ENCODE measurements at regions not wholly inside any gene's neighbourhood (a gene's known extent, or its start where the extent isn't known, plus 50 kb on each side); places are given as distances from the start of the nearest gene placed in this dataset.

DNA sequence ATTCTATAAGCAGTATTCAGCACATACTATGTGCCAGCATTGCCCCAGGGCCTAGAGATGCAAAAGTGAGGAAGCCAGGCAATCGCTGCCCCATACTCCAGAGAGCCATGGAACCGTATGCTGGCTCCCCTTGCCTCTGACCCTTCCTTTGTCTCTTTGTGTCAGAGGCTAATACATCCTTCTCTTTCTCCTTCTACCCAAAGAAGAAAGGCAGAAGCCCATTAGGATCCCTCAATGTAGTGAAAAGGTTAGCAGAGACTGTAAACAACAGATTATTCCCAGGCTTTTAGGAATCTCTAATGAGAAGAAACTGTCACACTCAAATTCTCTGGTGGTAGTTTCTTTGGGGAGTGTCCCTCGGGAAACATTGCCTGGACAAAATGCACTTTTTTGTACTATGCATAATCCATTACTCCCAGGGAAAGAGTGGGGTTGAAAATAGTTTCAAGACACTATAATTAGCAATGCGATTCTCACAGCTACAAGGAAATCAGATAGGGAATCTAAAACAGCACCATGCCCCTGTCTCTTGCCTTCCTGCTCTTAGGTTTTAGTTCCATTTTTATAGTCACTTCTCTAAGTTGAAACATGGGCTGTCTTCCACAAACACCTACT lies 325.2 kb upstream of the CNR1 start:
- H3K27me3 Mint-ChIP-seq = no peaks in the 10 kb centered on the region
- H3K36me3 Mint-ChIP-seq (ENCODE audit: low read depth) = no peaks in the 10 kb centered on the region
- H3K9me3 Mint-ChIP-seq = no peaks in the 10 kb centered on the region
- no peak overlapping the region for H3K4me3 Mint-ChIP-seq
- H3K4me1 Mint-ChIP-seq (ENCODE audit: low read depth) = peaks cover 14% of the 10 kb centered on the region
- intact Hi-C loops (cut with micrococcal nuclease) = no loop called here
- H3K27ac Mint-ChIP-seq = no peak overlapping the region

GRCh38 chr6:88490908-88491264 lies 324.7 kb upstream of the CNR1 start:
- Mint-ChIP-seq H3K36me3 (ENCODE audit: low read depth) (no peaks in the 10 kb centered on the region), H3K27me3 (no peaks in the 10 kb centered on the region), H3K27ac (no peak overlapping the region), H3K9me3 (no peaks in the 10 kb centered on the region), H3K4me3 (no peak overlapping the region), H3K4me1 (ENCODE audit: low read depth) (peaks cover 14% of the 10 kb centered on the region)
- intact Hi-C loops (cut with micrococcal nuclease) = no loop called here

GRCh38 chr6:88490195-88490907 lies 324.2 kb upstream of the CNR1 start:
- H3K9me3 Mint-ChIP-seq = no peaks in the 10 kb centered on the region
- no peaks in the 10 kb centered on the region for H3K27me3 Mint-ChIP-seq
- no peak overlapping the region for H3K27ac Mint-ChIP-seq
- no peaks in the 10 kb centered on the region for H3K36me3 Mint-ChIP-seq (ENCODE audit: low read depth)
- peaks cover 14% of the 10 kb centered on the region for H3K4me1 Mint-ChIP-seq (ENCODE audit: low read depth)
- H3K4me3 Mint-ChIP-seq = no peak overlapping the region
- intact Hi-C loops (cut with micrococcal nuclease) = no loop called here

DNA sequence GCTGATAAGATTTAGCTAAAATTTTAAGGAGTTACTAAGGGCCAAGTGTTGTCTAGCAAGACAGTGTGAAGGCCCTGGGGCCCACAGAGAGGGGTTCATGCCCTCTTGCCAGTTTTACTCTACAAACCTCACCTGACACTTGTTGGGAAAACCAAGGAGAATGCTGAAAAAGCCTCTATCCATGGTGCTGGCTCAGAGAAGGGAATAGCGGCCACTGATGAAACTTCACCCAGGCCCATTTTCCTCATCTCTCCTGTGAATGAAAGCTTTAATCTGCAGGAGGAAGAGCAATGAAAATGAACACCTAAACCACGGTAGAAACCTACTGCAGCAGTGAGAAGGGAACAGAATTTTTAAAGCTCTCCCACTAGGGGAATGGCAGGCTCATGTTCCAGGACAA lies 317.3 kb upstream of the CNR1 start:
- Mint-ChIP-seq H3K9me3 (peaks cover 28% of the 10 kb centered on the region), H3K4me3 (no peak overlapping the region), H3K27me3 (no peaks in the 10 kb centered on the region), H3K4me1 (ENCODE audit: low read depth) (no peaks in the 10 kb centered on the region), H3K27ac (no peak overlapping the region), H3K36me3 (ENCODE audit: low read depth) (no peaks in the 10 kb centered on the region)
- intact Hi-C loops (cut with micrococcal nuclease) = no loop called here

GRCh38 chr6:88482465-88482864 lies 316.3 kb upstream of the CNR1 start:
- H3K4me3 Mint-ChIP-seq = no peak overlapping the region
- H3K27ac Mint-ChIP-seq = no peak overlapping the region
- H3K36me3 Mint-ChIP-seq (ENCODE audit: low read depth) = no peaks in the 10 kb centered on the region
- H3K9me3 Mint-ChIP-seq = peaks cover 28% of the 10 kb centered on the region
- no peaks in the 10 kb centered on the region for H3K27me3 Mint-ChIP-seq
- intact Hi-C loops (cut with micrococcal nuclease) = no loop called here
- no peaks in the 10 kb centered on the region for H3K4me1 Mint-ChIP-seq (ENCODE audit: low read depth)

DNA sequence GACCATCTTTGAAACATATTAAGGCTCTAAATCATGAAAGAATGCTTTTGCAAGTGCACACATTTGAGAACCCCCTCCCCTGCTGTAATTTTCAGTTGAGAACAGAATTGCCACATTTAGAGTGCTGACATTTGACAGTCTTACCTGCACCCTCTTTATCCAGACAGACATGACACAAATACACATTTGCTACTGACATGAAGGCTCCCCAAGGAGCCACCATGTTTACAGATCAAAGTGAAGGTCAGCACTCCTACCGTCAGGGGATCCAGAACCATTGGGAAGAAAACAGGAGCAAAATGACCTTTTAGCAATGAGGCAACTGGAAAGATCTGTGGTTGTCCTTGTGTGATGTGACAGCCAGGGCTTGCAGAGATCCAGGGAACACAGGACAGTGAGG lies 315.4 kb upstream of the CNR1 start:
- Mint-ChIP-seq H3K9me3 (peaks cover 28% of the 10 kb centered on the region), H3K27me3 (no peaks in the 10 kb centered on the region), H3K36me3 (ENCODE audit: low read depth) (no peaks in the 10 kb centered on the region), H3K4me1 (ENCODE audit: low read depth) (no peaks in the 10 kb centered on the region), H3K27ac (no peak overlapping the region), H3K4me3 (no peak overlapping the region)
- intact Hi-C loops (cut with micrococcal nuclease) = no loop called here

- H3K36me3 Mint-ChIP-seq (ENCODE audit: low read depth) = no peaks in the 10 kb centered on the region
- peaks cover 28% of the 10 kb centered on the region for H3K9me3 Mint-ChIP-seq
- H3K4me1 Mint-ChIP-seq (ENCODE audit: low read depth) = no peaks in the 10 kb centered on the region
- H3K4me3 Mint-ChIP-seq = no peak overlapping the region
- intact Hi-C loops (cut with micrococcal nuclease) = no loop called here
- no peak overlapping the region for H3K27ac Mint-ChIP-seq
- no peaks in the 10 kb centered on the region for H3K27me3 Mint-ChIP-seq
Observed at GRCh38 chr6:88480816-88481215, 314.7 kb upstream of the CNR1 start.

GRCh38 chr6:88477413-88477812 lies 311.3 kb upstream of the CNR1 start:
- Mint-ChIP-seq H3K27ac (no peak overlapping the region), H3K4me3 (no peak overlapping the region), H3K9me3 (peaks cover 10% of the 10 kb centered on the region), H3K27me3 (peaks cover 3% of the 10 kb centered on the region), H3K4me1 (ENCODE audit: low read depth) (no peaks in the 10 kb centered on the region), H3K36me3 (ENCODE audit: low read depth) (no peaks in the 10 kb centered on the region)
- intact Hi-C loops (cut with micrococcal nuclease) = no loop called here

- Mint-ChIP-seq H3K27ac (no peak overlapping the region), H3K36me3 (ENCODE audit: low read depth) (no peaks in the 10 kb centered on the region), H3K9me3 (peaks cover 10% of the 10 kb centered on the region), H3K4me3 (no peak overlapping the region), H3K4me1 (ENCODE audit: low read depth) (no peaks in the 10 kb centered on the region), H3K27me3 (peaks cover 3% of the 10 kb centered on the region)
- intact Hi-C loops (cut with micrococcal nuclease) = no loop called here
Observed at GRCh38 chr6:88476388-88476787, 310.2 kb upstream of the CNR1 start.

DNA sequence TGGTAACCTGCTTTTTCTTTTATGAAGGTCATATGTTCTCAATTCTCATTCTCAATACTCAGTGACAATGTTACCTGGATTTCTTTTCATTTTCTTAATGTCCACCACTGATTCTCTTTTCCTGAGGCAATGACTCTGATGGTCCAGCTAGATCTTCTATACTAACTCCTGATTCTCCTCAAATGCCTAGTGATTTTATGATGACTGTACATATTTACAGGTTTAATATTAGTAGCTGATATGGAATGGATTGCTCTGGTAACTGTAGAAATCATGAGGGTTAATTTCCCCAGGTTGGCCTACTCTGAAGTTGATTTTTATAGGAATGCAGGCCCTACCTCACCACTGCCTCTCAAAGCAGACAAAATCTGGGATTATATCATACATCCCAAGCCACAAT lies 308.6 kb upstream of the CNR1 start:
- intact Hi-C loops (cut with micrococcal nuclease) = no loop called here
- Mint-ChIP-seq H3K27ac (no peak overlapping the region), H3K36me3 (ENCODE audit: low read depth) (no peaks in the 10 kb centered on the region), H3K9me3 (peaks cover 2% of the 10 kb centered on the region), H3K4me3 (no peak overlapping the region), H3K27me3 (peaks cover 3% of the 10 kb centered on the region), H3K4me1 (ENCODE audit: low read depth) (no peaks in the 10 kb centered on the region)

GRCh38 chr6:88473589-88473988 lies 307.4 kb upstream of the CNR1 start:
- H3K4me1 Mint-ChIP-seq (ENCODE audit: low read depth) = no peaks in the 10 kb centered on the region
- H3K36me3 Mint-ChIP-seq (ENCODE audit: low read depth) = no peaks in the 10 kb centered on the region
- no peaks in the 10 kb centered on the region for H3K9me3 Mint-ChIP-seq
- peaks cover 3% of the 10 kb centered on the region for H3K27me3 Mint-ChIP-seq
- intact Hi-C loops (cut with micrococcal nuclease) = no loop called here
- no peak overlapping the region for H3K27ac Mint-ChIP-seq
- no peak overlapping the region for H3K4me3 Mint-ChIP-seq

DNA sequence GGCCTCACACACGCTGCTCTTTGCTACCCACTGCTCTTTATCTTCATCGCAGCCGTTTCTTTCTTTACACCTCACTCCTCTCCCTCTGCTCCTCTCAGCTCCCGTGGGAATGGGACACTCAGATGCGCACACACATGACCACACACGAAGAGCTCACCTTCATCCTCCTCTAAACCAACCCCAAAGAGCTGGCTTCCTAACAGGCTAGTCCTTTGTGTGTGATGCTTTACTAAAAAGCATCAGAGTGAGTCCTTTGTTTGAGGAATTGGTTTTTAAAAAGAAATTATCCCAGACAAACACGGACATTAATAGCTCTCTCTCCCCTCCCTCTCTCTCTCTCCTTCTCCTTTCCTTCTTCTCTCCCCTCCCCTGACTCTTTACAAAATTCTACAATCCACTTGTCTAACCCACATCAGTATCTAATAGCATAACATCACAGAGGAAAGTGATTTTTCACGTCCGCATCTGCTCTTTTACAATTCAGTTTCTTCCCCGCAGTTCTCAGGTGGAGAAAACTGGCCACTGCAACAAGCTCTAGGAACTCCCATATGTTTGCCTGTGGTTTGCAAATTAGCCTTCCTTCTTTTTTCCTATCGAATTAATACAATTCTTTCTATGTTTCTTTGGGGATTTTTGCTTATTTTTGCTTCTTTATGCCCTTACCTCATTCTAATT lies 306.8 kb upstream of the CNR1 start:
- H3K9me3 Mint-ChIP-seq = no peaks in the 10 kb centered on the region
- peaks cover 3% of the 10 kb centered on the region for H3K27me3 Mint-ChIP-seq
- H3K27ac Mint-ChIP-seq = no peak overlapping the region
- intact Hi-C loops (cut with micrococcal nuclease) = no loop called here
- H3K36me3 Mint-ChIP-seq (ENCODE audit: low read depth) = no peaks in the 10 kb centered on the region
- no peaks in the 10 kb centered on the region for H3K4me1 Mint-ChIP-seq (ENCODE audit: low read depth)
- no peak overlapping the region for H3K4me3 Mint-ChIP-seq

- intact Hi-C loops (cut with micrococcal nuclease) = no loop called here
- H3K9me3 Mint-ChIP-seq = no peaks in the 10 kb centered on the region
- no peak overlapping the region for H3K27ac Mint-ChIP-seq
- H3K36me3 Mint-ChIP-seq (ENCODE audit: low read depth) = no peaks in the 10 kb centered on the region
- H3K4me1 Mint-ChIP-seq (ENCODE audit: low read depth) = no peaks in the 10 kb centered on the region
- H3K27me3 Mint-ChIP-seq = no peaks in the 10 kb centered on the region
- no peak overlapping the region for H3K4me3 Mint-ChIP-seq
Observed at GRCh38 chr6:88459643-88460042, 293.5 kb upstream of the CNR1 start.

DNA sequence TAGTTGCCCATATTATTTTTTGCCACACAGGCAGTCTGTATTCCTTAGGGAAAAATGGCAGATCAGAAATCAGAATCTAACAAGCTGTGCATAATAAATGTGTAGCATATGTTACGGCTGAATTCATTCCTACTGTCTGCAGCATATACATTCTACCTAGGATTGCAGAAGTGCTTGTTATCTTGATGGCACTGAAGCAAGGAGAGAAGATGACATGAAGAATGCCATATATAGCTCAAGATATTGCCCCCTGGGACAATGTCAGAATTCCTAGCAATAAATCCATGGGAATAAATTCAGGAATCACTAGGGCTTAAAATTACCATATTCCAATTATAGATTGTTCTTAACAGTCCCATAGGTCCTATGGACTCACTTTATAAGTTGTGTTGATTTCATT lies 293.0 kb upstream of the CNR1 start:
- Mint-ChIP-seq H3K9me3 (no peaks in the 10 kb centered on the region), H3K27ac (no peak overlapping the region), H3K4me1 (ENCODE audit: low read depth) (no peaks in the 10 kb centered on the region), H3K4me3 (no peak overlapping the region), H3K36me3 (ENCODE audit: low read depth) (no peaks in the 10 kb centered on the region), H3K27me3 (no peaks in the 10 kb centered on the region)
- intact Hi-C loops (cut with micrococcal nuclease) = no loop called here

GRCh38 chr6:88458662-88459061 lies 292.5 kb upstream of the CNR1 start:
- Mint-ChIP-seq H3K36me3 (ENCODE audit: low read depth) (no peaks in the 10 kb centered on the region), H3K9me3 (no peaks in the 10 kb centered on the region), H3K4me1 (ENCODE audit: low read depth) (no peaks in the 10 kb centered on the region), H3K27me3 (no peaks in the 10 kb centered on the region), H3K27ac (no peak overlapping the region), H3K4me3 (no peak overlapping the region)
- intact Hi-C loops (cut with micrococcal nuclease) = no loop called here
